HG02588 (cell line): ENCODE measurements at regions not wholly inside any gene's neighbourhood (a gene's known extent, or its start where the extent isn't known, plus 50 kb on each side); places are given as distances from the start of the nearest gene placed in this dataset.
"Not testable (repeated sequence)": the region's sequence is repeated elsewhere in the genome, so short reads cannot be mapped to it uniquely, and the experiment has no call there.

Experiments used
- ATAC-seq: cut with Tn5 transposase; IDR thresholded peaks from one replicate; pipeline ENCODE4 v1.9.1; 2021; ENCODE audit warnings: mild to moderate bottlenecking, moderate library complexity; ENCODE audit not compliant: unreplicated experiment

GRCh38 chr1:177891809-177892208, 78.0 kb downstream of the SEC16B start:
- no peak for ATAC-seq

GRCh38 chr1:177890479-177890878, 79.4 kb downstream of the SEC16B start:
- no peak for ATAC-seq

- ATAC-seq = no peak
These were observed 85.3 kb downstream of the SEC16B start for GRCh38 chr1:177884479-177885021.

GRCh38 chr1:177883581-177883980, 86.3 kb downstream of the SEC16B start:
- no peak for ATAC-seq

- no peak for ATAC-seq
These were observed 89.4 kb downstream of the SEC16B start for GRCh38 chr1:177880339-177880891.

GRCh38 chr1:177877086-177877485, 92.8 kb downstream of the SEC16B start:
- ATAC-seq = no peak

GRCh38 chr1:177873238-177873637, 96.6 kb downstream of the SEC16B start:
- no peak for ATAC-seq

- no peak for ATAC-seq
These were observed 97.5 kb downstream of the SEC16B start for GRCh38 chr1:177872308-177872900.

- ATAC-seq = no peak
These were observed 98.1 kb downstream of the SEC16B start for GRCh38 chr1:177871613-177872307.

- no peak for ATAC-seq
These were observed 100.3 kb downstream of the SEC16B start for GRCh38 chr1:177869586-177869985.

- not testable (repeated sequence) for ATAC-seq
These were observed 100.8 kb downstream of the SEC16B start for GRCh38 chr1:177869011-177869410.

- no peak for ATAC-seq
These were observed 104.1 kb downstream of the SEC16B start for GRCh38 chr1:177865807-177866206.

- ATAC-seq = no peak
These were observed 105.1 kb downstream of the SEC16B start for GRCh38 chr1:177864538-177865305.

- ATAC-seq = no peak
These were observed 106.1 kb downstream of the SEC16B start for GRCh38 chr1:177863796-177864195.

GRCh38 chr1:177862916-177863315, 106.9 kb downstream of the SEC16B start:
- ATAC-seq = no peak

- ATAC-seq = no peak
These were observed 110.3 kb downstream of the SEC16B start for GRCh38 chr1:177859572-177859971.

GRCh38 chr1:177858332-177858821, 111.5 kb downstream of the SEC16B start:
- no peak for ATAC-seq

- ATAC-seq = no peak
These were observed 112.6 kb downstream of the SEC16B start for GRCh38 chr1:177857285-177857684.

- ATAC-seq = no peak
These were observed 114.9 kb downstream of the SEC16B start for GRCh38 chr1:177854951-177855350.

GRCh38 chr1:177849579-177850290, 120.1 kb downstream of the SEC16B start:
- no peak for ATAC-seq

GRCh38 chr1:177849130-177849529, 120.7 kb downstream of the SEC16B start:
- no peak for ATAC-seq
